NOMO-1 treated with DMSO at 0.1 percent for 48 hours (cell line): ENCODE measurements at regions not wholly inside any gene's neighbourhood (a gene's known extent, or its start where the extent isn't known, plus 50 kb on each side); places are given as distances from the start of the nearest gene placed in this dataset.
A peak's percentile ranks its signal among the peaks of the same experiment; 100 is the strongest.

ENCODE experiments used
- DNase-seq: peaks from one replicate; lab custom pipeline; 2025; ENCODE audit not compliant: unreplicated experiment; lab: John Stamatoyannopoulos, UW

- DNase-seq, result no peak
Measured at GRCh38 chr1:185646202-185646683, 87.9 kb upstream of the HMCN1 start.

- no peak for DNase-seq
Measured at GRCh38 chr1:185645686-185646085, 88.5 kb upstream of the HMCN1 start.

- no peak for DNase-seq
Measured at GRCh38 chr1:185645162-185645640, 89.0 kb upstream of the HMCN1 start.

- no peak for DNase-seq
Measured at GRCh38 chr1:185644531-185644930, 89.7 kb upstream of the HMCN1 start.

- peak; percentile 24 for DNase-seq
Measured at GRCh38 chr1:185636848-185637247, 97.3 kb upstream of the HMCN1 start.

GRCh38 chr1:185634704-185635103 lies 99.5 kb upstream of the HMCN1 start:
- no peak for DNase-seq

GRCh38 chr1:185632659-185633423 lies 101.3 kb upstream of the HMCN1 start:
- DNase-seq, result peak; percentile 97

- no peak for DNase-seq
Measured at GRCh38 chr1:185631843-185632242, 102.3 kb upstream of the HMCN1 start.

- DNase-seq, result no peak
Measured at GRCh38 chr1:185627761-185628501, 106.3 kb upstream of the HMCN1 start.

GRCh38 chr1:185627171-185627570 lies 107.0 kb upstream of the HMCN1 start:
- no peak for DNase-seq

GRCh38 chr1:185626344-185626743 lies 107.8 kb upstream of the HMCN1 start:
- DNase-seq, result no peak

- DNase-seq, result peak; percentile 26
Measured at GRCh38 chr1:185610954-185611353, 123.2 kb upstream of the HMCN1 start.

GRCh38 chr1:185608177-185608576 lies 126.0 kb upstream of the HMCN1 start:
- peak; percentile 25 for DNase-seq

- DNase-seq, result no peak
Measured at GRCh38 chr1:185603158-185603557, 131.0 kb upstream of the HMCN1 start.

GRCh38 chr1:185601189-185601588 lies 133.0 kb upstream of the HMCN1 start:
- no peak for DNase-seq

GRCh38 chr1:185600641-185601040 lies 133.6 kb upstream of the HMCN1 start:
- no peak for DNase-seq

- DNase-seq, result peak; percentile 85
Measured at GRCh38 chr1:185598332-185598731, 135.9 kb upstream of the HMCN1 start.

- DNase-seq, result no peak
Measured at GRCh38 chr1:185595835-185596667, 138.1 kb upstream of the HMCN1 start.

- DNase-seq, result no peak
Measured at GRCh38 chr1:185594786-185595410, 139.3 kb upstream of the HMCN1 start.

- DNase-seq, result no peak
Measured at GRCh38 chr1:185593271-185593670, 140.9 kb upstream of the HMCN1 start.

- DNase-seq, result no peak
Measured at GRCh38 chr1:185585770-185586169, 148.4 kb upstream of the HMCN1 start.
